ENCODE measurements at regions not wholly inside any gene's neighbourhood (a gene's known extent, or its start where the extent isn't known, plus 50 kb on each side); places are given as distances from the start of the nearest gene placed in this dataset.

DNA sequence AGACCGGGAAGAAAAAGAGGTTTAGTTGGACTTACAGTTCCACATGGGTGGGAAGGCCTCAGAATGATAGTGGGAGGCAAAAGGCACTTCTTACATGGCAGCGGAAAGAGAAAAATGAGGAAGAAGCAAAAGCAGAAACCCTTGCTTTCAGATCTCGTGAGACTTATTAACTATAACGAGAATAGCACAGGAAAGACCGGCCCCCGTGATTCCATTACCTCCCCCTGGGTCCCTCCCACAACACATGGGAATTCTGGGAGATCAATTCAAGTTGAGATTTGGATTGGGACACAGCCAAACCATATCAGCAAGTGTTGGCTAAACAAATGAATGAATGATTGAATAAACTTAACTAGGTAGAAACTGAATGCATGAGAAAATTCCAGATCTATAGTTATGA lies 85.3 kb upstream of the PARP11 start:
- H3K27ac ChIP-seq: no peak overlapping the region
- no peaks in the 10 kb centered on the region for H3K4me1 ChIP-seq
- intact Hi-C loops (cut with DNase I; ENCODE audit: low total_unique reads): no loop called here
- TF ChIP-seq POLR2AphosphoS5 (IDR thresholded peaks at IDR 0.05): no peak
- TF ChIP-seq, protein P1, sequence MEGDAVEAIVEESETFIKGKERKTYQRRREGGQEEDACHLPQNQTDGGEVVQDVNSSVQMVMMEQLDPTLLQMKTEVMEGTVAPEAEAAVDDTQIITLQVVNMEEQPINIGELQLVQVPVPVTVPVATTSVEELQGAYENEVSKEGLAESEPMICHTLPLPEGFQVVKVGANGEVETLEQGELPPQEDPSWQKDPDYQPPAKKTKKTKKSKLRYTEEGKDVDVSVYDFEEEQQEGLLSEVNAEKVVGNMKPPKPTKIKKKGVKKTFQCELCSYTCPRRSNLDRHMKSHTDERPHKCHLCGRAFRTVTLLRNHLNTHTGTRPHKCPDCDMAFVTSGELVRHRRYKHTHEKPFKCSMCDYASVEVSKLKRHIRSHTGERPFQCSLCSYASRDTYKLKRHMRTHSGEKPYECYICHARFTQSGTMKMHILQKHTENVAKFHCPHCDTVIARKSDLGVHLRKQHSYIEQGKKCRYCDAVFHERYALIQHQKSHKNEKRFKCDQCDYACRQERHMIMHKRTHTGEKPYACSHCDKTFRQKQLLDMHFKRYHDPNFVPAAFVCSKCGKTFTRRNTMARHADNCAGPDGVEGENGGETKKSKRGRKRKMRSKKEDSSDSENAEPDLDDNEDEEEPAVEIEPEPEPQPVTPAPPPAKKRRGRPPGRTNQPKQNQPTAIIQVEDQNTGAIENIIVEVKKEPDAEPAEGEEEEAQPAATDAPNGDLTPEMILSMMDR (IDR thresholded peaks at IDR 0.05): no peak
- TF ChIP-seq POLR2A (IDR thresholded peaks at IDR 0.05): no peak
- no peaks in the 10 kb centered on the region for H3K27me3 ChIP-seq
- H3K9me3 ChIP-seq: no peaks in the 10 kb centered on the region
- no peaks in the 10 kb centered on the region for H3K36me3 ChIP-seq
- H3K4me3 ChIP-seq: no peak overlapping the region
- no peak for DNase-seq (ENCODE audit: low spot score in 2 of 2)

GRCh38 chr12:3951380-3952135 lies 78.4 kb upstream of the PARP11 start:
- TF ChIP-seq POLR2AphosphoS5 (IDR thresholded peaks at IDR 0.05) (no peak), POLR2A (IDR thresholded peaks at IDR 0.05) (no peak)
- TF ChIP-seq, protein P1 (IDR thresholded peaks at IDR 0.05): no peak
- DNase-seq (ENCODE audit: low spot score in 2 of 2): peak in 1 of 2 donors; percentile 32
- peak overlapping the region in 1 of 2 donors; percentile 27 for H3K27ac ChIP-seq
- H3K4me1 ChIP-seq: no peaks in the 10 kb centered on the region
- intact Hi-C loops (cut with DNase I; ENCODE audit: low total_unique reads): no loop called here
- no peaks in the 10 kb centered on the region for H3K27me3 ChIP-seq
- no peaks in the 10 kb centered on the region for H3K9me3 ChIP-seq
- H3K36me3 ChIP-seq: no peaks in the 10 kb centered on the region
- H3K4me3 ChIP-seq: no peak overlapping the region

- no peaks in the 10 kb centered on the region for H3K36me3 ChIP-seq
- TF ChIP-seq POLR2A (IDR thresholded peaks at IDR 0.05) (no peak), POLR2AphosphoS5 (IDR thresholded peaks at IDR 0.05) (no peak)
- TF ChIP-seq, protein P1 (IDR thresholded peaks at IDR 0.05): no peak
- no peaks in the 10 kb centered on the region for H3K9me3 ChIP-seq
- no peaks in the 10 kb centered on the region for H3K27me3 ChIP-seq
- H3K4me3 ChIP-seq: no peak overlapping the region
- intact Hi-C loops (cut with DNase I; ENCODE audit: low total_unique reads): no loop called here
- no peak for DNase-seq (ENCODE audit: low spot score in 2 of 2)
- peak overlapping the region in 1 of 2 donors; percentile 33 for H3K27ac ChIP-seq
- no peaks in the 10 kb centered on the region for H3K4me1 ChIP-seq
These were observed 77.6 kb upstream of the PARP11 start for GRCh38 chr12:3950714-3951320.

- no peak for DNase-seq (ENCODE audit: low spot score in 2 of 2)
- intact Hi-C loops (cut with DNase I; ENCODE audit: low total_unique reads): no loop called here
- no peaks in the 10 kb centered on the region for H3K27me3 ChIP-seq
- H3K4me3 ChIP-seq: no peak overlapping the region
- TF ChIP-seq POLR2AphosphoS5 (IDR thresholded peaks at IDR 0.05) (no peak), POLR2A (IDR thresholded peaks at IDR 0.05) (no peak)
- TF ChIP-seq, protein P1 (IDR thresholded peaks at IDR 0.05): no peak
- H3K36me3 ChIP-seq: no peaks in the 10 kb centered on the region
- no peaks in the 10 kb centered on the region for H3K4me1 ChIP-seq
- no peaks in the 10 kb centered on the region for H3K9me3 ChIP-seq
- no peak overlapping the region for H3K27ac ChIP-seq
These were observed 74.6 kb upstream of the PARP11 start for GRCh38 chr12:3947781-3948180.

- DNase-seq (ENCODE audit: low spot score in 2 of 2): no peak
- no peaks in the 10 kb centered on the region for H3K4me1 ChIP-seq
- H3K4me3 ChIP-seq: no peak overlapping the region
- H3K27me3 ChIP-seq: no peaks in the 10 kb centered on the region
- no peaks in the 10 kb centered on the region for H3K36me3 ChIP-seq
- intact Hi-C loops (cut with DNase I; ENCODE audit: low total_unique reads): no loop called here
- H3K9me3 ChIP-seq: no peaks in the 10 kb centered on the region
- TF ChIP-seq POLR2A (IDR thresholded peaks at IDR 0.05): no peak
- TF ChIP-seq POLR2AphosphoS5 (IDR thresholded peaks at IDR 0.05): no peak
- H3K27ac ChIP-seq: no peak overlapping the region
These were observed 72.5 kb upstream of the PARP11 start for GRCh38 chr12:3945671-3946070.

Data from breast epithelium (tissue), 4 donors.